Immature natural killer cell (primary cell): ENCODE measurements at regions not wholly inside any gene's neighbourhood (a gene's known extent, or its start where the extent isn't known, plus 50 kb on each side); places are given as distances from the start of the nearest gene placed in this dataset.

ENCODE experiments used
- DNase-seq, 3 donors: peaks; one replicate each; pipeline ENCODE4 v3.0.0; 2022; ENCODE audit warnings: mixed read lengths in 1 of 3
- H3K27ac Mint-ChIP-seq, 6 donors: one replicate each; pipeline ENCODE4 v1.8.0; 2020; ENCODE audit warnings: mixed read lengths in 6 of 6, mild to moderate bottlenecking in 5 of 6, inconsistent platforms in 4 of 6, moderate library complexity in 3 of 6
- H3K27me3 Mint-ChIP-seq, 3 donors: one replicate each; pipeline ENCODE4 v1.8.0; 2020 to 2021; ENCODE audit warnings: low read depth in 3 of 3, mild to moderate bottlenecking in 3 of 3, mixed read lengths in 3 of 3, moderate library complexity in 3 of 3, inconsistent platforms in 1 of 3
- H3K36me3 Mint-ChIP-seq, 3 donors: one replicate each; pipeline ENCODE4 v1.8.0; 2020; ENCODE audit warnings: mixed read lengths in 3 of 3, inconsistent platforms in 2 of 3, mild to moderate bottlenecking in 2 of 3
- H3K4me1 Mint-ChIP-seq, 2 donors: one replicate each; pipeline ENCODE4 v1.8.0; 2020; ENCODE audit warnings: inconsistent platforms in 2 of 2, mild to moderate bottlenecking in 2 of 2, mixed read lengths in 2 of 2, moderate library complexity in 1 of 2
- H3K4me3 Mint-ChIP-seq, 5 donors: one replicate each; pipeline ENCODE4 v1.8.0; 2020; ENCODE audit warnings: mild to moderate bottlenecking in 5 of 5, mixed read lengths in 5 of 5, inconsistent platforms in 3 of 5, moderate library complexity in 3 of 5
- H3K9me3 Mint-ChIP-seq, 6 donors: one replicate each; pipeline ENCODE4 v1.8.0; 2020; ENCODE audit warnings: mild to moderate bottlenecking in 6 of 6, mixed read lengths in 6 of 6, inconsistent platforms in 4 of 6, moderate library complexity in 3 of 6

GRCh38 chr10:75347186-75347585 is 54.4 kb downstream of the ZNF503 start:
- H3K27ac Mint-ChIP-seq: no peak overlapping the region
- H3K4me1 Mint-ChIP-seq: no peaks in the 10 kb centered on the region
- no peaks in the 10 kb centered on the region for H3K9me3 Mint-ChIP-seq
- no peak for DNase-seq
- no peak overlapping the region for H3K4me3 Mint-ChIP-seq
- peaks cover 2 to 5% (median 4%) of the 10 kb centered on the region in 3 donors for H3K27me3 Mint-ChIP-seq
- H3K36me3 Mint-ChIP-seq: no peaks in the 10 kb centered on the region

GRCh38 chr10:75345738-75346137 is 55.8 kb downstream of the ZNF503 start:
- Mint-ChIP-seq H3K4me3 (no peak overlapping the region), H3K36me3 (no peaks in the 10 kb centered on the region), H3K9me3 (no peaks in the 10 kb centered on the region), H3K27me3 (peaks cover 2 to 5% (median 4%) of the 10 kb centered on the region in 3 donors), H3K4me1 (no peaks in the 10 kb centered on the region), H3K27ac (peak overlapping the region in 1 of 6 donors; percentile 47)
- DNase-seq: no peak

GRCh38 chr10:75344170-75344569 is 57.4 kb downstream of the ZNF503 start:
- no peak overlapping the region for H3K4me3 Mint-ChIP-seq
- no peaks in the 10 kb centered on the region for H3K9me3 Mint-ChIP-seq
- H3K4me1 Mint-ChIP-seq: no peaks in the 10 kb centered on the region
- DNase-seq: no peak
- H3K27me3 Mint-ChIP-seq: peaks cover 2 to 5% (median 4%) of the 10 kb centered on the region in 3 donors
- no peaks in the 10 kb centered on the region for H3K36me3 Mint-ChIP-seq
- H3K27ac Mint-ChIP-seq: no peak overlapping the region

- Mint-ChIP-seq H3K27me3 (peaks cover under 1 to 4% (median 2%) of the 10 kb centered on the region in 3 donors), H3K4me3 (no peak overlapping the region), H3K36me3 (no peaks in the 10 kb centered on the region), H3K27ac (no peak overlapping the region), H3K9me3 (no peaks in the 10 kb centered on the region), H3K4me1 (no peaks in the 10 kb centered on the region)
- no peak for DNase-seq
Observed at GRCh38 chr10:75342397-75342796, 59.2 kb downstream of the ZNF503 start.

- Mint-ChIP-seq H3K27ac (no peak overlapping the region), H3K9me3 (peaks cover 0 to 2% (median 0%) of the 10 kb centered on the region in 6 donors), H3K4me3 (no peak overlapping the region), H3K4me1 (no peaks in the 10 kb centered on the region), H3K36me3 (no peaks in the 10 kb centered on the region), H3K27me3 (peaks cover 1 to 11% (median 5%) of the 10 kb centered on the region in 3 donors)
- no peak for DNase-seq
Observed at GRCh38 chr10:75335983-75336382, 65.6 kb downstream of the ZNF503 start.

- Mint-ChIP-seq H3K4me1 (no peaks in the 10 kb centered on the region), H3K27ac (no peak overlapping the region), H3K9me3 (peaks cover 0 to 2% (median 0%) of the 10 kb centered on the region in 6 donors), H3K27me3 (peaks cover 2 to 11% (median 5%) of the 10 kb centered on the region in 3 donors), H3K4me3 (no peak overlapping the region), H3K36me3 (no peaks in the 10 kb centered on the region)
- no peak for DNase-seq
Observed at GRCh38 chr10:75335191-75335590, 66.4 kb downstream of the ZNF503 start.

GRCh38 chr10:75334720-75335119 is 66.8 kb downstream of the ZNF503 start:
- peaks cover 0 to 2% (median 0%) of the 10 kb centered on the region in 6 donors for H3K9me3 Mint-ChIP-seq
- no peak overlapping the region for H3K27ac Mint-ChIP-seq
- peaks cover 2 to 11% (median 5%) of the 10 kb centered on the region in 3 donors for H3K27me3 Mint-ChIP-seq
- no peaks in the 10 kb centered on the region for H3K4me1 Mint-ChIP-seq
- no peaks in the 10 kb centered on the region for H3K36me3 Mint-ChIP-seq
- no peak overlapping the region for H3K4me3 Mint-ChIP-seq
- DNase-seq: no peak

GRCh38 chr10:75332081-75332480 is 69.5 kb downstream of the ZNF503 start:
- Mint-ChIP-seq H3K4me1 (no peaks in the 10 kb centered on the region), H3K4me3 (no peak overlapping the region), H3K36me3 (no peaks in the 10 kb centered on the region), H3K27me3 (peaks cover 4 to 11% (median 5%) of the 10 kb centered on the region in 3 donors), H3K9me3 (peaks cover 0 to 2% (median 0%) of the 10 kb centered on the region in 6 donors), H3K27ac (no peak overlapping the region)
- no peak for DNase-seq

- Mint-ChIP-seq H3K27me3 (peaks cover 4 to 11% (median 5%) of the 10 kb centered on the region in 3 donors), H3K27ac (no peak overlapping the region), H3K36me3 (no peaks in the 10 kb centered on the region), H3K4me3 (no peak overlapping the region), H3K9me3 (peaks cover 0 to 2% (median 0%) of the 10 kb centered on the region in 6 donors), H3K4me1 (no peaks in the 10 kb centered on the region)
- no peak for DNase-seq
Observed at GRCh38 chr10:75331081-75331480, 70.5 kb downstream of the ZNF503 start.

- Mint-ChIP-seq H3K4me1 (no peaks in the 10 kb centered on the region), H3K9me3 (peaks cover 0 to 2% (median 0%) of the 10 kb centered on the region in 6 donors), H3K27ac (no peak overlapping the region), H3K27me3 (peaks cover 4 to 8% (median 7%) of the 10 kb centered on the region in 3 donors), H3K36me3 (no peaks in the 10 kb centered on the region), H3K4me3 (no peak overlapping the region)
- DNase-seq: no peak
Observed at GRCh38 chr10:75329190-75329745, 72.3 kb downstream of the ZNF503 start.

GRCh38 chr10:75326306-75326705 is 75.3 kb downstream of the ZNF503 start:
- H3K36me3 Mint-ChIP-seq: no peaks in the 10 kb centered on the region
- no peak overlapping the region for H3K27ac Mint-ChIP-seq
- peaks cover 0 to 18% (median 6%) of the 10 kb centered on the region in 6 donors for H3K9me3 Mint-ChIP-seq

GRCh38 chr10:75319274-75319673 is 82.3 kb downstream of the ZNF503 start:
- Mint-ChIP-seq H3K4me1 (no peaks in the 10 kb centered on the region), H3K4me3 (no peak overlapping the region), H3K27me3 (peaks cover 5 to 10% (median 6%) of the 10 kb centered on the region in 3 donors), H3K27ac (no peak overlapping the region), H3K9me3 (peaks cover 11 to 37% (median 17%) of the 10 kb centered on the region in 6 donors), H3K36me3 (peaks cover 0 to 8% (median 4%) of the 10 kb centered on the region in 3 donors)
- DNase-seq: no peak

More at GRCh38 chr10:75326306-75326705, 75.3 kb downstream of the ZNF503 start:
- Mint-ChIP-seq H3K27me3 (peaks cover 5 to 8% (median 7%) of the 10 kb centered on the region in 3 donors), H3K4me3 (no peak overlapping the region), H3K4me1 (no peaks in the 10 kb centered on the region)
- DNase-seq: no peak

GRCh38 chr10:75314570-75314969 is 78.8 kb upstream of the COMTD1 start:
- H3K36me3 Mint-ChIP-seq: peaks cover 0 to 13% (median 5%) of the 10 kb centered on the region in 3 donors
- H3K9me3 Mint-ChIP-seq: peaks cover 14 to 32% (median 25%) of the 10 kb centered on the region in 6 donors
- no peak for DNase-seq
- peaks cover 7 to 15% (median 11%) of the 10 kb centered on the region in 3 donors for H3K27me3 Mint-ChIP-seq
- no peak overlapping the region for H3K4me3 Mint-ChIP-seq
- H3K27ac Mint-ChIP-seq: no peak overlapping the region
- no peaks in the 10 kb centered on the region for H3K4me1 Mint-ChIP-seq

GRCh38 chr10:75312440-75312839 is 76.7 kb upstream of the COMTD1 start:
- peaks cover 11 to 23% (median 19%) of the 10 kb centered on the region in 6 donors for H3K9me3 Mint-ChIP-seq
- no peak overlapping the region for H3K4me3 Mint-ChIP-seq
- H3K4me1 Mint-ChIP-seq: no peaks in the 10 kb centered on the region
- DNase-seq: no peak
- H3K36me3 Mint-ChIP-seq: peaks cover 0 to 9% (median 5%) of the 10 kb centered on the region in 3 donors
- H3K27me3 Mint-ChIP-seq: peaks cover 6 to 12% (median 8%) of the 10 kb centered on the region in 3 donors
- H3K27ac Mint-ChIP-seq: no peak overlapping the region

- H3K36me3 Mint-ChIP-seq: no peaks in the 10 kb centered on the region
- H3K27me3 Mint-ChIP-seq: peaks cover 0 to 7% (median 4%) of the 10 kb centered on the region in 3 donors
- no peaks in the 10 kb centered on the region for H3K9me3 Mint-ChIP-seq
- H3K4me3 Mint-ChIP-seq: no peak overlapping the region
- H3K4me1 Mint-ChIP-seq: no peaks in the 10 kb centered on the region
- H3K27ac Mint-ChIP-seq: no peak overlapping the region
- no peak for DNase-seq
Observed at GRCh38 chr10:75305675-75306074, 69.9 kb upstream of the COMTD1 start.
